PC-9 (cell line): ENCODE measurements at regions not wholly inside any gene's neighbourhood (a gene's known extent, or its start where the extent isn't known, plus 50 kb on each side); places are given as distances from the start of the nearest gene placed in this dataset.

Experiments
- BruUV-seq: library from RNA; stranded (reverse); fragments of 400-500 nt; replicated peaks from 2 replicates; lab custom pipeline; 2021; lab: Mats Ljungman, UMichigan
- CTCF ChIA-PET: fragments of 300-600 bp; sonication (Branson Sonifier 250); formaldehyde crosslinking; loops from one replicate; lab custom pipeline; 2022; ENCODE audit warnings: antibody characterized with exemption; lab: Charles Lee
- POLR2A ChIA-PET: fragments of 300-600 bp; sonication (Branson Sonifier 250); formaldehyde crosslinking; loops from one replicate; lab custom pipeline; 2022; ENCODE audit warnings: antibody characterized with exemption; ENCODE audit not compliant: unreplicated experiment; lab: Charles Lee
- DNase-seq, 2 experiments: peaks; one replicate each; pipeline versions ENCODE4 v3.0.0 to v3.0.0-alpha.2; 2015 to 2022; ENCODE audit warnings: mixed read lengths in 1 of 2
- H2AFZ ChIP-seq: fragments of 200-600 bp; sonication (generic); 2 replicates; pipeline ENCODE4 v1.8.1; 2017; ENCODE audit warnings: antibody characterized with exemption
- H3F3A ChIP-seq: fragments of 200-600 bp; sonication (generic); 2 replicates; pipeline ENCODE4 v1.8.1; 2017; ENCODE audit warnings: antibody characterized with exemption, mild to moderate bottlenecking, low read depth; ENCODE audit not compliant: insufficient read depth
- H3K27ac ChIP-seq: fragments of 200-600 bp; sonication (generic); 2 replicates; pipeline ENCODE4 v1.6.1; 2016; ENCODE audit warnings: mixed run types
- H3K27me3 ChIP-seq: fragments of 200-600 bp; sonication (generic); 2 replicates; pipeline ENCODE4 v1.6.1; 2016; ENCODE audit warnings: low read depth, mixed run types; ENCODE audit not compliant: insufficient read depth
- H3K36me3 ChIP-seq: fragments of 200-600 bp; sonication (generic); 2 replicates; pipeline ENCODE4 v1.6.1; 2016; ENCODE audit warnings: low read depth, mixed run types
- H3K4me1 ChIP-seq: fragments of 200-600 bp; sonication (generic); replicated peaks from 2 replicates; pipeline ENCODE4 v1.6.1; 2016; ENCODE audit warnings: mixed run types; ENCODE audit not compliant: insufficient read depth
- H3K4me2 ChIP-seq: fragments of 200-600 bp; sonication (generic); 2 replicates; pipeline ENCODE4 v1.6.1; 2017; ENCODE audit warnings: mixed run types
- H3K4me3 ChIP-seq: fragments of 200-600 bp; sonication (generic); 2 replicates; pipeline ENCODE4 v1.6.1; 2016; ENCODE audit warnings: mixed run types
- H3K79me2 ChIP-seq: fragments of 200-600 bp; sonication (generic); 2 replicates; pipeline ENCODE4 v1.6.1; 2017; ENCODE audit warnings: low read depth, mixed run types
- H3K9me2 ChIP-seq: fragments of 200-600 bp; sonication (generic); 2 replicates; pipeline ENCODE4 v1.8.1; 2017; ENCODE audit warnings: mild to moderate bottlenecking; ENCODE audit not compliant: insufficient read depth
- H3K9me3 ChIP-seq: fragments of 200-600 bp; sonication (generic); 2 replicates; pipeline ENCODE4 v1.8.1; 2016; ENCODE audit warnings: low read depth; ENCODE audit not compliant: insufficient read depth
- H4K20me1 ChIP-seq: fragments of 200-600 bp; sonication (generic); 2 replicates; pipeline ENCODE4 v1.8.1; 2017; ENCODE audit not compliant: insufficient read depth
- CTCF ChIP-seq: fragments of 200-600 bp; sonication (generic); conservative IDR thresholded peaks from 2 replicates; pipeline ENCODE4 v1.6.1; 2017; ENCODE audit warnings: mixed run types, antibody characterized with exemption, mild to moderate bottlenecking, moderate library complexity
- EZH2 ChIP-seq: fragments of 200-600 bp; sonication (generic); IDR thresholded peaks from 2 replicates; pipeline ENCODE4 v1.8.0; 2017; ENCODE audit warnings: antibody characterized with exemption, low read depth
- intact Hi-C: fragments of 100-400 bp; cut with micrococcal nuclease; formaldehyde crosslinking; loops from one replicate; pipeline ENCODE4 v1.10.0; 2022; ENCODE audit not compliant: unreplicated experiment

GRCh38 chr13:68009546-68009945 is 779.4 kb upstream of the PCDH9 start:
- CTCF ChIA-PET = no interaction called here
- H3K4me3 ChIP-seq = no peak overlapping the region
- H3K4me2 ChIP-seq = no peak overlapping the region
- no peak overlapping the region for H3K27ac ChIP-seq
- no peaks in the 10 kb centered on the region for H3K4me1 ChIP-seq
- no peak overlapping the region for H2AFZ ChIP-seq
- H3K79me2 ChIP-seq = no peaks in the 10 kb centered on the region
- no peak for DNase-seq
- no peaks in the 10 kb centered on the region for H3K9me2 ChIP-seq
- H3F3A ChIP-seq = no peaks in the 10 kb centered on the region
- no TSS peak for BruUV-seq
- intact Hi-C loops = no loop called here
- H4K20me1 ChIP-seq = no peaks in the 10 kb centered on the region
- no peaks in the 10 kb centered on the region for H3K36me3 ChIP-seq
- TF ChIP-seq CTCF (no peak), EZH2 (no peak)
- H3K27me3 ChIP-seq = no peaks in the 10 kb centered on the region
- POLR2A ChIA-PET = no interaction called here
- no peaks in the 10 kb centered on the region for H3K9me3 ChIP-seq

GRCh38 chr13:68007576-68007975 is 777.4 kb upstream of the PCDH9 start:
- DNase-seq = no peak
- Histone ChIP-seq H3K79me2 (no peaks in the 10 kb centered on the region), H3K9me2 (no peaks in the 10 kb centered on the region), H3K4me3 (no peak overlapping the region), H3K27me3 (no peaks in the 10 kb centered on the region), H3K4me2 (no peak overlapping the region), H3K4me1 (no peaks in the 10 kb centered on the region), H4K20me1 (no peaks in the 10 kb centered on the region), H3F3A (no peaks in the 10 kb centered on the region), H2AFZ (no peak overlapping the region), H3K9me3 (no peaks in the 10 kb centered on the region), H3K36me3 (no peaks in the 10 kb centered on the region), H3K27ac (no peak overlapping the region)
- CTCF ChIA-PET = no interaction called here
- no TSS peak for BruUV-seq
- TF ChIP-seq EZH2 (no peak), CTCF (no peak)
- POLR2A ChIA-PET = no interaction called here
- intact Hi-C loops = no loop called here

GRCh38 chr13:67996101-67996500 is 766.0 kb upstream of the PCDH9 start:
- Histone ChIP-seq H3K27ac (no peak overlapping the region), H3K27me3 (no peaks in the 10 kb centered on the region), H3K4me2 (no peak overlapping the region), H3K9me3 (no peaks in the 10 kb centered on the region), H3K4me3 (no peak overlapping the region), H2AFZ (no peak overlapping the region), H3K4me1 (no peaks in the 10 kb centered on the region), H3K79me2 (no peaks in the 10 kb centered on the region), H4K20me1 (no peaks in the 10 kb centered on the region), H3F3A (no peaks in the 10 kb centered on the region), H3K9me2 (no peaks in the 10 kb centered on the region), H3K36me3 (no peaks in the 10 kb centered on the region)
- BruUV-seq = no TSS peak
- ChIA-PET CTCF (no interaction called here), POLR2A (no interaction called here)
- intact Hi-C loops = no loop called here
- no peak for DNase-seq
- TF ChIP-seq EZH2 (no peak), CTCF (no peak)
